Liver (tissue), 8 donors: ENCODE measurements at regions not wholly inside any gene's neighbourhood (a gene's known extent, or its start where the extent isn't known, plus 50 kb on each side); places are given as distances from the start of the nearest gene placed in this dataset.

Experiments
- DNase-seq: peaks from one replicate; pipeline ENCODE4 v3.0.0-alpha.2; 2017; ENCODE audit warnings: low spot score
- H3K27ac ChIP-seq, 2 donors: one replicate each; pipeline ENCODE4 v1.7.0; 2013; ENCODE audit warnings: inconsistent platforms in 2 of 2, low read length in 2 of 2, control low read depth in 1 of 2, low read depth in 1 of 2, mild to moderate bottlenecking in 1 of 2
- H3K27me3 ChIP-seq, 4 donors: one replicate each; pipeline versions ENCODE4 v1.6.1 to v1.7.0; 2013; ENCODE audit warnings: low read length in 3 of 4, inconsistent platforms in 1 of 4, mild to moderate bottlenecking in 1 of 4, moderate library complexity in 1 of 4; ENCODE audit not compliant: control insufficient read depth in 4 of 4, insufficient read depth in 4 of 4
- H3K36me3 ChIP-seq, 4 donors: one replicate each; pipeline versions ENCODE4 v1.6.1 to v1.7.0; 2013; ENCODE audit warnings: low read length in 3 of 4, mild to moderate bottlenecking in 3 of 4, low read depth in 1 of 4, moderate library complexity in 1 of 4; ENCODE audit not compliant: control insufficient read depth in 4 of 4, insufficient read depth in 3 of 4
- H3K4me1 ChIP-seq, 4 donors: one replicate each; pipeline versions ENCODE4 v1.6.1 to v1.7.0; 2013; ENCODE audit warnings: low read length in 3 of 4, mild to moderate bottlenecking in 3 of 4, moderate library complexity in 1 of 4; ENCODE audit not compliant: control insufficient read depth in 4 of 4, insufficient read depth in 4 of 4
- H3K4me3 ChIP-seq, 3 donors: one replicate each; pipeline versions ENCODE4 v1.6.1 to v1.7.0; 2013; ENCODE audit warnings: low read length in 3 of 3, control low read depth in 1 of 3, low read depth in 1 of 3, mild to moderate bottlenecking in 1 of 3
- H3K9ac ChIP-seq, 2 donors: one replicate each; pipeline ENCODE4 v1.7.0; 2013; ENCODE audit warnings: low read length in 2 of 2, mild to moderate bottlenecking in 2 of 2, moderate library complexity in 2 of 2, control low read depth in 1 of 2, low read depth in 1 of 2
- H3K9me3 ChIP-seq, 4 donors: one replicate each; pipeline versions ENCODE4 v1.6.1 to v1.7.0; 2013; ENCODE audit warnings: low read length in 3 of 4; ENCODE audit not compliant: control insufficient read depth in 4 of 4
- ATF3 ChIP-seq: IDR thresholded peaks from 2 replicates; pipeline ENCODE4 v1.6.1; 2016; ENCODE audit warnings: antibody characterized with exemption
- CTCF ChIP-seq: fragments of 150-350 bp; IDR thresholded peaks from 2 replicates; pipeline ENCODE4 v1.5.1; 2017; ENCODE audit warnings: improper control_type of control experiment, low read depth, low read length; ENCODE audit not compliant: missing input control
- FOXA1 ChIP-seq: IDR thresholded peaks from 2 replicates; pipeline ENCODE4 v1.6.1; 2016; ENCODE audit warnings: antibody characterized with exemption
- FOXA2 ChIP-seq: IDR thresholded peaks from 2 replicates; pipeline ENCODE4 v1.6.1; 2016; ENCODE audit warnings: antibody characterized with exemption
- GABPA ChIP-seq, 2 donors: IDR thresholded peaks in 1 of 2; conservative IDR thresholded peaks in 1 of 2; 2 replicates each; pipeline ENCODE4 v1.6.1; 2016; ENCODE audit warnings: antibody characterized with exemption in 2 of 2, mild to moderate bottlenecking in 1 of 2, moderate library complexity in 1 of 2
- HNF4A ChIP-seq, 2 donors: conservative IDR thresholded peaks; 2 replicates each; pipeline ENCODE4 v1.6.1; 2016; ENCODE audit warnings: antibody characterized with exemption in 2 of 2, mild to moderate bottlenecking in 2 of 2
- HNF4G ChIP-seq: IDR thresholded peaks from 2 replicates; pipeline ENCODE4 v1.6.1; 2016; ENCODE audit warnings: antibody characterized with exemption
- JUND ChIP-seq, 2 donors: IDR thresholded peaks; 2 replicates each; pipeline ENCODE4 v1.6.1; 2016; ENCODE audit warnings: antibody characterized with exemption in 2 of 2
- MAX ChIP-seq: IDR thresholded peaks from 2 replicates; pipeline ENCODE4 v1.6.1; 2016; ENCODE audit warnings: antibody characterized with exemption
- NR2F2 ChIP-seq: IDR thresholded peaks from 2 replicates; pipeline ENCODE4 v1.6.1; 2016; ENCODE audit warnings: antibody characterized with exemption
- RAD21 ChIP-seq, 2 donors: IDR thresholded peaks; 2 replicates each; pipeline ENCODE4 v1.6.1; 2016; ENCODE audit warnings: antibody characterized with exemption in 2 of 2, mild to moderate bottlenecking in 2 of 2
- RXRA ChIP-seq, 2 donors: IDR thresholded peaks; 2 replicates each; pipeline ENCODE4 v1.6.1; 2017 to 2018; ENCODE audit warnings: antibody characterized with exemption in 2 of 2, mild to moderate bottlenecking in 1 of 2
- SP1 ChIP-seq: IDR thresholded peaks from 2 replicates; pipeline ENCODE4 v1.6.1; 2018; ENCODE audit warnings: antibody characterized with exemption, mild to moderate bottlenecking
- TAF1 ChIP-seq: conservative IDR thresholded peaks from 2 replicates; pipeline ENCODE4 v1.6.1; 2016; ENCODE audit warnings: antibody characterized with exemption, mild to moderate bottlenecking
- WGBS: extraction: QIAGEN DNeasy Blood & Tissue Kit; methylation state at CpG from one replicate; pipeline ENCODE4 v1.1.7; 2013; 5-methylcytosine and 5-hydroxymethylcytosine counted together
- donor health status: healthy.
- donor health status: healthy.
- donor health status: healthy.
- donor health status: healthy.
- donor health status: healthy.

- peak; percentile 82 for TF ChIP-seq NR2F2
- TF ChIP-seq MAX = no peak
- no peak for TF ChIP-seq TAF1
- TF ChIP-seq RXRA (IDR thresholded peaks at IDR 0.05) = peak in 1 of 2 donors; percentile 21
- H3K4me3 ChIP-seq = no peak overlapping the region
- no peak overlapping the region for H3K9ac ChIP-seq
- no peaks in the 10 kb centered on the region for H3K4me1 ChIP-seq
- peak; percentile 21 for DNase-seq
- no peaks in the 10 kb centered on the region for H3K9me3 ChIP-seq
- WGBS = 82% methylated on average over 8 of the region's 8 CpGs
- peaks cover 0 to 3% (median 0%) of the 10 kb centered on the region in 4 donors for H3K27me3 ChIP-seq
- no peaks in the 10 kb centered on the region for H3K36me3 ChIP-seq
- H3K27ac ChIP-seq = no peak overlapping the region
Measured at GRCh38 chr10:78507510-78508160, 474.0 kb downstream of the RPS24 start.

- peak; percentile 16 for DNase-seq
- Histone ChIP-seq H3K9ac (no peak overlapping the region), H3K9me3 (no peaks in the 10 kb centered on the region), H3K27ac (no peak overlapping the region), H3K4me3 (no peak overlapping the region), H3K4me1 (no peaks in the 10 kb centered on the region), H3K36me3 (no peaks in the 10 kb centered on the region), H3K27me3 (peaks cover 0 to 3% (median 0%) of the 10 kb centered on the region in 4 donors)
- WGBS = 93% methylated on average over 6 of the region's 6 CpGs
- TF ChIP-seq HNF4A (conservative IDR thresholded peaks at IDR 0.05) = no peak
- no peak for TF ChIP-seq GABPA (IDR thresholded peaks at IDR 0.05 in 1 of 2, conservative IDR thresholded peaks at IDR 0.05 in 1 of 2)
- no peak for TF ChIP-seq MAX
Measured at GRCh38 chr10:78508955-78509748, 475.5 kb downstream of the RPS24 start.

- peaks cover 0 to 3% (median 0%) of the 10 kb centered on the region in 4 donors for H3K27me3 ChIP-seq
- no peaks in the 10 kb centered on the region for H3K9me3 ChIP-seq
- DNase-seq = peak; percentile 6
- no peak overlapping the region for H3K9ac ChIP-seq
- TF ChIP-seq NR2F2 (peak; percentile 18), JUND (IDR thresholded peaks at IDR 0.05) (no peak)
- H3K27ac ChIP-seq = no peak overlapping the region
- WGBS = 87% methylated on average over 12 of the region's 12 CpGs
- H3K4me1 ChIP-seq = no peaks in the 10 kb centered on the region
- no peaks in the 10 kb centered on the region for H3K36me3 ChIP-seq
- H3K4me3 ChIP-seq = no peak overlapping the region
Measured at GRCh38 chr10:78510566-78511323, 477.1 kb downstream of the RPS24 start.

GRCh38 chr10:78511324-78512204 lies 477.9 kb downstream of the RPS24 start:
- Histone ChIP-seq H3K9me3 (no peaks in the 10 kb centered on the region), H3K9ac (no peak overlapping the region), H3K36me3 (no peaks in the 10 kb centered on the region), H3K4me3 (no peak overlapping the region), H3K27ac (no peak overlapping the region), H3K27me3 (peaks cover 0 to 3% (median 0%) of the 10 kb centered on the region in 4 donors), H3K4me1 (no peaks in the 10 kb centered on the region)
- DNase-seq = peak; percentile 6
- WGBS = 92% methylated on average over 6 of the region's 6 CpGs
- TF ChIP-seq SP1 (no peak), TAF1 (no peak), MAX (no peak), GABPA (IDR thresholded peaks at IDR 0.05 in 1 of 2, conservative IDR thresholded peaks at IDR 0.05 in 1 of 2) (no peak), NR2F2 (no peak), FOXA2 (no peak), RAD21 (IDR thresholded peaks at IDR 0.05) (no peak), FOXA1 (no peak), HNF4G (no peak), ATF3 (no peak), CTCF (no peak)
